ENCODE measurements at regions not wholly inside any gene's neighbourhood (a gene's known extent, or its start where the extent isn't known, plus 50 kb on each side); places are given as distances from the start of the nearest gene placed in this dataset.

DNA sequence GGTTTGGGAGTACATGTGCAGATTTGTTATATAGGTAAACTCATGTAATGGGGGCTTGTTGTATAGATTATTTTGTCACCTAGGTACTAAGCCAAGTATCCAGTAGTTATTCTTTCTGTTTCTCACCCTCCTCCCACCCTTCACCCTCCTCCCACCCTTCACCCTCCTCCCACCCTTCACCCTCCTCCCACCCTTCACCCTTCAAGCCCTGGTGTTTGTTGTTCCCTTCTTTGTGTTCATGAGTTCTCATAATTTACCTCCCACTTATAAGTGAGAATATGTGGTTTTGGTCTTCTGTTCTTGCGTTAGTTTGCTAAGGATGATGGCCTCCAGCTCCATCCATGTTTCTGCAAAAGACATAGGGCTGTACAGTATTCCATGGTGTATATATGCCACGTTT, 58.7 kb upstream of the OR10AD1 start:
- Histone ChIP-seq H3K14ac (ENCODE audit: insufficient read depth, low read length) (no peak overlapping the region), H2BK12ac (ENCODE audit: insufficient read length, low read depth, low read length) (no peak overlapping the region), H4K20me1 (ENCODE audit: control insufficient read depth, insufficient read depth, insufficient read length) (no peaks in the 10 kb centered on the region), H4K8ac (replicated peaks; ENCODE audit: insufficient read length, low read depth, low read length) (no peak overlapping the region), H3K27me3 (ENCODE audit: insufficient read depth, low read length) (no peaks in the 10 kb centered on the region), H2BK20ac (ENCODE audit: low read depth, low read length, poor library complexity, severe bottlenecking) (no peak overlapping the region), H3K4ac (ENCODE audit: low read depth, low read length) (no peak overlapping the region), H2BK120ac (ENCODE audit: low read depth, low read length, poor library complexity, severe bottlenecking) (no peak overlapping the region), H3K27ac (ENCODE audit: insufficient read length, low read depth, low read length) (no peak overlapping the region), H2BK15ac (ENCODE audit: low read depth, low read length) (no peak overlapping the region), H3K9ac (ENCODE audit: extremely low read depth, insufficient read length, low read length) (no peak overlapping the region), H3K56ac (ENCODE audit: insufficient read length, low read depth, low read length) (no peak overlapping the region), H3K9me3 (ENCODE audit: control insufficient read depth, low read depth, low read length) (no peaks in the 10 kb centered on the region), H3K79me1 (ENCODE audit: insufficient read depth, low read depth, low read length, poor library complexity, severe bottlenecking) (no peaks in the 10 kb centered on the region), H2AK5ac (ENCODE audit: insufficient read length, low read length) (no peak overlapping the region), H4K5ac (ENCODE audit: insufficient read length, low read depth, low read length) (no peak overlapping the region), H3K23me2 (ENCODE audit: insufficient read length, low read depth, low read length, poor library complexity, severe bottlenecking) (no peaks in the 10 kb centered on the region), H3T11ph (ENCODE audit: low read length) (no peak overlapping the region), H2BK5ac (ENCODE audit: insufficient read length, low read length) (no peak overlapping the region), H4K91ac (ENCODE audit: insufficient read length, low read depth, low read length) (no peak overlapping the region), H3K4me2 (ENCODE audit: insufficient read depth, insufficient read length, low read length) (no peak overlapping the region), H3K4me1 (ENCODE audit: insufficient read depth, low read length) (no peaks in the 10 kb centered on the region), H3K79me2 (ENCODE audit: insufficient read depth, low read length) (no peaks in the 10 kb centered on the region), H3K23ac (ENCODE audit: insufficient read length, low read depth, low read length) (no peak overlapping the region), H3K18ac (ENCODE audit: insufficient read length, low read depth, low read length) (no peak overlapping the region), H2AFZ (ENCODE audit: low read length) (no peak overlapping the region)
- TF ChIP-seq CTCF (conservative IDR thresholded peaks at IDR 0.05) = no peak
- Mint-ChIP-seq H3K4me1 (no peaks in the 10 kb centered on the region), H3K27me3 (ENCODE audit: low read depth) (peaks cover 43% of the 10 kb centered on the region), H3K27ac (no peak overlapping the region), H3K36me3 (ENCODE audit: insufficient read depth in 1 of 3, low read depth in 3 of 3) (no peaks in the 10 kb centered on the region), H3K4me3 (no peak overlapping the region), H3K9me3 (peaks cover 0 to 55% of the 10 kb centered on the region in 2 experiments; a peak in 2 of 5 replicates)
- no peak for DNase-seq
- no CpG with 5 or more reads among the region's 2 CpGs for WGBS (ENCODE audit: extremely low coverage, insufficient read length, low lambda C conversion rate)

Measured in H9 (cell line).